ENCODE measurements at regions not wholly inside any gene's neighbourhood (a gene's known extent, or its start where the extent isn't known, plus 50 kb on each side); places are given as distances from the start of the nearest gene placed in this dataset.

DNA sequence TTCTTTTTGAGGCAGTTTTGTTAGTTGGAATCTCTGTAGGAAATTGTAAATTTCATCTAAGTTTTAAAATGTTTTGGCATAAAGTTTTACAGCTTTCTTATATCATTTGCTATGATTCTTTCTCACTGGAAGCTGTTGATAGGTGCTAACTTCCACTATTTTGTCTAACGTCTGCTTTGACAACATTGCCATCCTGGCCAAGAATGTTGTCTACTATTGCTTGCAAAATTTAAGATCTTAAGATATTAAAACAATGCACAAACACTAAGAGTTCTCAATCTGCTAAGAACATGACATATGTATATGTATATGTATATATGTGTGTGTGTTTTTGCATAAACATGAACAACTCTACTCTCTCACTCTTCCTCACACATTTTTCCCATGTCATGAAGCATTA lies 64.1 kb upstream of the MDGA2 start:
- Histone ChIP-seq H3K36me3 (no peaks in the 10 kb centered on the region), H3K4me1 (no peaks in the 10 kb centered on the region), H3K9me3 (no peaks in the 10 kb centered on the region), H3K4me3 (no peak overlapping the region), H3K27me3 (no peaks in the 10 kb centered on the region), H3K27ac (no peak overlapping the region)
- in situ Hi-C loops (cut with MboI; ENCODE audit: low sequenced_read_pairs in 4 of 4) (no loop called here), intact Hi-C loops (cut with DNase I; ENCODE audit: low total_unique reads) (no loop called here)
- no peak for TF ChIP-seq POLR2A (IDR thresholded peaks at IDR 0.05)
- TF ChIP-seq, protein P1, sequence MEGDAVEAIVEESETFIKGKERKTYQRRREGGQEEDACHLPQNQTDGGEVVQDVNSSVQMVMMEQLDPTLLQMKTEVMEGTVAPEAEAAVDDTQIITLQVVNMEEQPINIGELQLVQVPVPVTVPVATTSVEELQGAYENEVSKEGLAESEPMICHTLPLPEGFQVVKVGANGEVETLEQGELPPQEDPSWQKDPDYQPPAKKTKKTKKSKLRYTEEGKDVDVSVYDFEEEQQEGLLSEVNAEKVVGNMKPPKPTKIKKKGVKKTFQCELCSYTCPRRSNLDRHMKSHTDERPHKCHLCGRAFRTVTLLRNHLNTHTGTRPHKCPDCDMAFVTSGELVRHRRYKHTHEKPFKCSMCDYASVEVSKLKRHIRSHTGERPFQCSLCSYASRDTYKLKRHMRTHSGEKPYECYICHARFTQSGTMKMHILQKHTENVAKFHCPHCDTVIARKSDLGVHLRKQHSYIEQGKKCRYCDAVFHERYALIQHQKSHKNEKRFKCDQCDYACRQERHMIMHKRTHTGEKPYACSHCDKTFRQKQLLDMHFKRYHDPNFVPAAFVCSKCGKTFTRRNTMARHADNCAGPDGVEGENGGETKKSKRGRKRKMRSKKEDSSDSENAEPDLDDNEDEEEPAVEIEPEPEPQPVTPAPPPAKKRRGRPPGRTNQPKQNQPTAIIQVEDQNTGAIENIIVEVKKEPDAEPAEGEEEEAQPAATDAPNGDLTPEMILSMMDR (IDR thresholded peaks at IDR 0.05 in 4 of 5, conservative IDR thresholded peaks at IDR 0.05 in 1 of 5): no peak
- ATAC-seq: no peak
- DNase-seq: no peak

DNA sequence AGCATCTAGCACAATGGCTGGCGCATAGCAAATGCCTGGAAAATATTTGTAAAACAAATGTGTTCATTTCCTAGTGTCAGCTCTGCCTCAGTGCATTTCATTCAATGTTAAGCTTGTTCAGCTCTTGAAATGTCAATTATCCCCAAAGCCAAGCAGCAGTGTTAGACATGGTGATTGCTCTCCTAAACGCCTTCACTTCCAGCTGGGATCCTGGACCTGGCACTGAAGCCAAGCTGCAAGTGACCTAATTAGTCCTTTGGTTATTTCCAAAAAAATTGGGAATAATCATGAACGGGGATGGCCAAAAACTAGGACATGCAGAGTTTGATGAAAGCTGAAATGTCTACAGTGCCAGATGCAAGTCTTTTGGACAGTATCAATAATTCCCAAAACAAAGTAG lies 54.9 kb upstream of the MDGA2 start:
- no peak for ATAC-seq
- in situ Hi-C loops (cut with MboI; ENCODE audit: low sequenced_read_pairs in 4 of 4) (no loop called here), intact Hi-C loops (cut with DNase I; ENCODE audit: low total_unique reads) (no loop called here)
- no peaks in the 10 kb centered on the region for H3K36me3 ChIP-seq
- TF ChIP-seq, protein P1 (IDR thresholded peaks at IDR 0.05 in 4 of 5, conservative IDR thresholded peaks at IDR 0.05 in 1 of 5): no peak
- TF ChIP-seq POLR2A (IDR thresholded peaks at IDR 0.05): no peak
- no peak overlapping the region for H3K27ac ChIP-seq
- H3K4me1 ChIP-seq: no peaks in the 10 kb centered on the region
- no peak overlapping the region for H3K4me3 ChIP-seq
- no peaks in the 10 kb centered on the region for H3K27me3 ChIP-seq
- no peaks in the 10 kb centered on the region for H3K9me3 ChIP-seq
- DNase-seq: no peak

MicroRNAs encoded in the stretch of these regions (microRNA counts, 767-probe panel; counts per million panel counts)
- 356 to 448 counts per million in 2 donors for microRNA hsa-miR-548y

Small RNA genes lying in the stretch of these regions (microRNA-seq; reads per million reads assigned to microRNA genes)
- 0 reads per million in 2 donors for gene MIR548Y (ENCODE audit: borderline replicate concordance in 2 of 2)

Measured in gastrocnemius medialis (tissue), 4 donors.